ENCODE measurements at regions not wholly inside any gene's neighbourhood (a gene's known extent, or its start where the extent isn't known, plus 50 kb on each side); places are given as distances from the start of the nearest gene placed in this dataset.

GRCh38 chr20:6269168-6269873 is 146.5 kb upstream of the FERMT1 start (continued):
- no peak for TF ChIP-seq FOS (IDR thresholded peaks at IDR 0.05; ENCODE audit: borderline replicate concordance, extremely low read depth, insufficient read length)

GRCh38 chr20:6265204-6265904 is 142.5 kb upstream of the FERMT1 start:
- ChIA-PET SMC1A (ENCODE audit: uncharacterized antibody, unreplicated experiment) (interaction anchor here (0.9 to 1.9 kb wide), 11 partner anchors 15 to 1111 kb away, joined by 3 to 7 read pairs (median 4); no protein-coding TSS in a partner anchor), RAD21 (ENCODE audit: unreplicated experiment) (interaction anchor here (0.9 to 2.1 kb wide), 7 partner anchors 311 to 1021 kb away, joined by 3 to 6 read pairs (median 3); no protein-coding TSS in a partner anchor), CTCF (interaction anchor here (0.6 to 1.9 kb wide), 14 partner anchors 79 to 1111 kb away, joined by 3 to 10 read pairs (median 4); no protein-coding TSS in a partner anchor), POLR2A (no interaction called here)
- Histone ChIP-seq H3K4me3 (no peak overlapping the region), H3K9me3 (replicated peaks; ENCODE audit: control insufficient read depth, insufficient read depth, low read length) (no peaks in the 10 kb centered on the region), H3K36me3 (ENCODE audit: control insufficient read depth in 2 of 2, insufficient read depth in 2 of 2, low read length in 1 of 2) (no peaks in the 10 kb centered on the region), H3K4me1 (ENCODE audit: control insufficient read depth, insufficient read depth, low read length) (no peaks in the 10 kb centered on the region), H3K79me2 (ENCODE audit: control insufficient read depth, insufficient read depth, low read length) (no peaks in the 10 kb centered on the region), H3K27ac (ENCODE audit: control insufficient read depth, insufficient read depth) (no peak overlapping the region), H3K4me2 (ENCODE audit: control insufficient read depth, insufficient read depth) (no peak overlapping the region), H2AFZ (ENCODE audit: control insufficient read depth, low read depth, low read length) (no peak overlapping the region), H3K27me3 (replicated peaks in 1 of 2; ENCODE audit: control insufficient read depth in 2 of 2, insufficient read depth in 2 of 2, low read length in 1 of 2) (no peaks in the 10 kb centered on the region), H3K9ac (ENCODE audit: control insufficient read depth, insufficient read depth, low read length) (no peak overlapping the region), H4K20me1 (ENCODE audit: control insufficient read depth, insufficient read depth) (no peaks in the 10 kb centered on the region)
- ATAC-seq (peak; percentile 50; the same call in 2 of the 3 replicates), DNase-seq (ENCODE audit: low read depth, low spot score) (no peak), FAIRE-seq (no peak)
- BruUV-seq (replicated peaks) = no TSS peak
- intact Hi-C loops (cut with micrococcal nuclease; ENCODE audit: unreplicated experiment) (loop anchor here (5.0 to 10.0 kb wide), 4 partner anchors 302 to 977 kb away; no protein-coding TSS in a partner anchor), in situ Hi-C loops (cut with MboI) (no loop called here)
- TF ChIP-seq GABPA (IDR thresholded peaks at IDR 0.05; ENCODE audit: low read depth) (no peak), SRF (IDR thresholded peaks at IDR 0.05; ENCODE audit: low read depth in 2 of 2, low read length in 2 of 2) (no peak), ESRRA (IDR thresholded peaks at IDR 0.05; ENCODE audit: low read length) (no peak), RAD21 (IDR thresholded peaks at IDR 0.05; ENCODE audit: insufficient read depth, low read depth, low read length) (peak; percentile 40), CREM (IDR thresholded peaks at IDR 0.05; ENCODE audit: low read depth) (no peak), CTCF (IDR thresholded peaks at IDR 0.05 in 2 of 3, conservative IDR thresholded peaks at IDR 0.05 in 1 of 3; ENCODE audit: control insufficient read depth in 2 of 3, extremely low read depth in 1 of 3, insufficient read depth in 1 of 3, low read depth in 3 of 3, low read length in 3 of 3) (peak in 2 of 3 experiments; percentile 6 to 50; a peak in 2 of 6 replicates), ELK1 (IDR thresholded peaks at IDR 0.05; ENCODE audit: low read depth, low read length) (no peak), BRCA1 (IDR thresholded peaks at IDR 0.05; ENCODE audit: low read depth, low read length) (no peak), SPI1 (IDR thresholded peaks at IDR 0.05; ENCODE audit: borderline replicate concordance, insufficient read depth, low read depth, low read length) (no peak)
- TF ChIP-seq, protein P1, sequence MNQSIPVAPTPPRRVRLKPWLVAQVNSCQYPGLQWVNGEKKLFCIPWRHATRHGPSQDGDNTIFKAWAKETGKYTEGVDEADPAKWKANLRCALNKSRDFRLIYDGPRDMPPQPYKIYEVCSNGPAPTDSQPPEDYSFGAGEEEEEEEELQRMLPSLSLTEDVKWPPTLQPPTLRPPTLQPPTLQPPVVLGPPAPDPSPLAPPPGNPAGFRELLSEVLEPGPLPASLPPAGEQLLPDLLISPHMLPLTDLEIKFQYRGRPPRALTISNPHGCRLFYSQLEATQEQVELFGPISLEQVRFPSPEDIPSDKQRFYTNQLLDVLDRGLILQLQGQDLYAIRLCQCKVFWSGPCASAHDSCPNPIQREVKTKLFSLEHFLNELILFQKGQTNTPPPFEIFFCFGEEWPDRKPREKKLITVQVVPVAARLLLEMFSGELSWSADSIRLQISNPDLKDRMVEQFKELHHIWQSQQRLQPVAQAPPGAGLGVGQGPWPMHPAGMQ (IDR thresholded peaks at IDR 0.05; ENCODE audit: borderline replicate concordance) = no peak
- WGBS (ENCODE audit: insufficient coverage, insufficient replicate concordance, low lambda C conversion rate, missing lambda C conversion rate) = 15% methylated on average over 10 of the region's 10 CpGs

Measured in GM12878 (cell line).